DND-41 (cell line): ENCODE measurements at regions not wholly inside any gene's neighbourhood (a gene's known extent, or its start where the extent isn't known, plus 50 kb on each side); places are given as distances from the start of the nearest gene placed in this dataset.

ENCODE experiments used
- ATAC-seq: fragments of 200-7000 bp; cut with Tn5 transposase; 3 replicates; pipeline ENCODE4 v1.9.1; 2021; ENCODE audit warnings: low read depth; ENCODE audit not compliant: insufficient read depth
- DNase-seq: peaks from one replicate; pipeline ENCODE4 v3.0.0-alpha.2; 2020
- H2AFZ ChIP-seq: 2 replicates; pipeline ENCODE4 v1.6.0; 2012; ENCODE audit warnings: low read depth, low read length
- H3K27ac ChIP-seq: 2 replicates; pipeline ENCODE4 v1.5.1; 2012; ENCODE audit warnings: low read length, inconsistent platforms
- H3K27me3 ChIP-seq: fragments of 200-600 bp; sonication (generic); 2 replicates; pipeline ENCODE4 v1.6.0; 2012; ENCODE audit warnings: low read length, mild to moderate bottlenecking, inconsistent platforms; ENCODE audit not compliant: insufficient read depth, poor library complexity
- H3K36me3 ChIP-seq: 2 replicates; pipeline ENCODE4 v1.5.1; 2012; ENCODE audit warnings: low read length, inconsistent platforms; ENCODE audit not compliant: insufficient read depth
- H3K4me1 ChIP-seq: 2 replicates; pipeline ENCODE4 v1.5.1; 2012; ENCODE audit warnings: mild to moderate bottlenecking, low read length; ENCODE audit not compliant: insufficient read depth
- H3K4me2 ChIP-seq: 2 replicates; pipeline ENCODE4 v1.6.0; 2012; ENCODE audit warnings: mild to moderate bottlenecking, moderate library complexity, low read length, inconsistent platforms; ENCODE audit not compliant: insufficient read depth
- H3K4me3 ChIP-seq, 2 experiments: fragments of 200-600 bp in 1 of 2; shearing (Covaris generic) in 1 of 2; 2 replicates each; pipeline ENCODE4 v1.5.1; 2012 to 2016; ENCODE audit warnings: inconsistent platforms in 2 of 2, low read length in 2 of 2, mild to moderate bottlenecking in 2 of 2, low read depth in 1 of 2, moderate library complexity in 1 of 2
- H3K79me2 ChIP-seq: 2 replicates; pipeline ENCODE4 v1.6.0; 2012; ENCODE audit warnings: low read length, inconsistent platforms; ENCODE audit not compliant: insufficient read depth
- H3K9ac ChIP-seq: 2 replicates; pipeline ENCODE4 v1.6.0; 2012; ENCODE audit warnings: low read depth, mild to moderate bottlenecking, inconsistent platforms, low read length, moderate library complexity
- H3K9me3 ChIP-seq: 2 replicates; pipeline ENCODE4 v1.5.1; 2012; ENCODE audit warnings: low read length, moderate library complexity, mild to moderate bottlenecking, inconsistent platforms; ENCODE audit not compliant: insufficient read depth, severe bottlenecking
- H4K20me1 ChIP-seq: 2 replicates; pipeline ENCODE4 v1.6.0; 2012; ENCODE audit warnings: low read length; ENCODE audit not compliant: insufficient read depth
- EZH2 ChIP-seq: IDR thresholded peaks from 3 replicates; pipeline ENCODE4 v1.6.1; 2012; ENCODE audit warnings: borderline replicate concordance, low read depth, mild to moderate bottlenecking, moderate library complexity, low read length, inconsistent platforms; ENCODE audit not compliant: severe bottlenecking
- TF ChIP-seq, protein P1 (sequence below): IDR thresholded peaks from 2 replicates; pipeline ENCODE4 v1.5.1; 2012; ENCODE audit warnings: borderline replicate concordance, low read length, moderate library complexity, mild to moderate bottlenecking; ENCODE audit not compliant: poor library complexity, severe bottlenecking; ENCODE audit errors: extremely low read depth

DNA sequence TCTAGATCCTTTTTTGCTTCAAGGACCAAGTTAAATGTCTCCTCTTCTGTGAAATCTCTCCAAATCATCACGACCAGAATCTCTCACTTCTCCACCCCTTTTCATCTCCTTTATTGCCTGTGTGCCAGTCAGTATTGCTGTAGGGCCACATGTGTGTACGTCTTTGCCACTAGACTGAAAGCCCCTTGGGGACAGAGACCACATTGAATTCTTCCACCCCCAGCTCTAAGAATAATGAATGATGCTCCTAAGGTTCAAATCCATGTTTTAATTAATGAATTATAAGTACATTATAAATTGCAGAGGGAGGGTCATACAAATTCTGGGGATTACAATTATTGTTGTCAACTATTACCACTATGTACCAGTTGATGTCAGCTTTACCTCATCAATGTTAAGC lies 343.8 kb downstream of the USP25 start:
- H4K20me1 ChIP-seq = no peaks in the 10 kb centered on the region
- DNase-seq (no peak), ATAC-seq (no peak)
- H3K9me3 ChIP-seq = no peaks in the 10 kb centered on the region
- no peaks in the 10 kb centered on the region for H3K4me1 ChIP-seq
- H3K4me2 ChIP-seq = no peak overlapping the region
- no peaks in the 10 kb centered on the region for H3K36me3 ChIP-seq
- H2AFZ ChIP-seq = no peak overlapping the region
- no peak overlapping the region for H3K27ac ChIP-seq
- H3K79me2 ChIP-seq = no peaks in the 10 kb centered on the region
- TF ChIP-seq, protein P1, sequence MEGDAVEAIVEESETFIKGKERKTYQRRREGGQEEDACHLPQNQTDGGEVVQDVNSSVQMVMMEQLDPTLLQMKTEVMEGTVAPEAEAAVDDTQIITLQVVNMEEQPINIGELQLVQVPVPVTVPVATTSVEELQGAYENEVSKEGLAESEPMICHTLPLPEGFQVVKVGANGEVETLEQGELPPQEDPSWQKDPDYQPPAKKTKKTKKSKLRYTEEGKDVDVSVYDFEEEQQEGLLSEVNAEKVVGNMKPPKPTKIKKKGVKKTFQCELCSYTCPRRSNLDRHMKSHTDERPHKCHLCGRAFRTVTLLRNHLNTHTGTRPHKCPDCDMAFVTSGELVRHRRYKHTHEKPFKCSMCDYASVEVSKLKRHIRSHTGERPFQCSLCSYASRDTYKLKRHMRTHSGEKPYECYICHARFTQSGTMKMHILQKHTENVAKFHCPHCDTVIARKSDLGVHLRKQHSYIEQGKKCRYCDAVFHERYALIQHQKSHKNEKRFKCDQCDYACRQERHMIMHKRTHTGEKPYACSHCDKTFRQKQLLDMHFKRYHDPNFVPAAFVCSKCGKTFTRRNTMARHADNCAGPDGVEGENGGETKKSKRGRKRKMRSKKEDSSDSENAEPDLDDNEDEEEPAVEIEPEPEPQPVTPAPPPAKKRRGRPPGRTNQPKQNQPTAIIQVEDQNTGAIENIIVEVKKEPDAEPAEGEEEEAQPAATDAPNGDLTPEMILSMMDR = no peak
- TF ChIP-seq EZH2 = no peak
- H3K4me3 ChIP-seq = no peak overlapping the region
- H3K9ac ChIP-seq = no peak overlapping the region
- no peaks in the 10 kb centered on the region for H3K27me3 ChIP-seq

DNA sequence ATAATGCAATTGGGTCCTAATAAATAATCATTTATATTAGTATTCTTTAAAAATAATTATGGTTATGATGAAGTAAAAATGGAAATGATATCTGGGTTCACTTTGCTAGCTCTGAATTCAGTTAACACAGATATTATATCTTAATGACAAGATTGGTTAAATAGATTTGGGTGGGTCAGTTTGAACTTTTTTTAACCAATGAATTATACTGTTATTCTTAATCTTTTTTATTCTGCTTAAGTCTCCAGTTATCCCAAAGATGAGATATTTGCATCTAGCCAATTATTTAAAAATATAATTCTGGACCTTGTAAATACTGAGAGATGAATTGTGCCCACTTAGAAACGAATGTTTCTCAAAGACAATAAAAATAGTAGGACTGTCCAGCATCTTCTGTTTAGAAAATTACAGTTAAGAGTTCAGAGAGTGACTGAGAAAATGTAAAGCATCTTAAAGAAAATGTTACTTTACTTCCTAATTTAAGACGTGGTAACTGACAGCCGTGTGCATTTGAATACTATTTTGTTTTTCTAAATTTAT lies 345.2 kb downstream of the USP25 start:
- no peak overlapping the region for H2AFZ ChIP-seq
- no peaks in the 10 kb centered on the region for H3K27me3 ChIP-seq
- ATAC-seq (no peak), DNase-seq (no peak)
- H3K79me2 ChIP-seq = no peaks in the 10 kb centered on the region
- H3K9ac ChIP-seq = no peak overlapping the region
- no peak overlapping the region for H3K27ac ChIP-seq
- H4K20me1 ChIP-seq = no peaks in the 10 kb centered on the region
- H3K9me3 ChIP-seq = no peaks in the 10 kb centered on the region
- H3K4me3 ChIP-seq = no peak overlapping the region
- H3K4me1 ChIP-seq = no peaks in the 10 kb centered on the region
- H3K4me2 ChIP-seq = no peak overlapping the region
- H3K36me3 ChIP-seq = no peaks in the 10 kb centered on the region
- TF ChIP-seq EZH2 = no peak
- TF ChIP-seq, protein P1 = no peak

DNA sequence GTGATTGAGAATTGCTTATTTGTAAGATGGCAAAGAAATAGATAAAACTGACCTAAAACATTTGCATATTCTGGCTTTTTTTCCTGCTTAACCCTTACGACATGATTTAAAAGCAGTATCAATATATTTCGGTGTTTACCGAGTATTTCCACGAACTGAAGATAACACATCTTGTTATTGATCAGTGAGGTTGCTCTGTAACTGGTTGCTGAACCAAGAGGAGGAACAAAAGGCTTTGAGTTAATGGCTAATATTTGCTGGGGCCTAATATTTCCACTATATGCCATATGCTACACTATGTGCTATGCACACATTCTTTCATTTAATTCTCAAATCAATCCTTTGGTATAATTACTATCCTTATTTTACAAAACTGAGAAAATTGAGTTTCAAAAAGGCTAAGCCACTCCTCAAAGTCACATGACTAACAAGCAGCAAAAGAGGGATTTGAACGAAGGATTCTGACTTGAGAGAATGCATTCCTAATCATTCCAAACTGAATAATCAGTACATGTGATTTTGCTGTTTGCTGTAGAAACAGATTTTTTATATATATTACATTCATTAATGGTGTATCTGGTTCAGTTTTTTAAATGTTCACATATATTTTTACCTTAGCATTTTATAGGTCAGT lies 346.0 kb downstream of the USP25 start:
- Histone ChIP-seq H3K4me2 (no peak overlapping the region), H3K4me3 (no peak overlapping the region), H3K9me3 (no peaks in the 10 kb centered on the region), H3K79me2 (no peaks in the 10 kb centered on the region), H3K4me1 (no peaks in the 10 kb centered on the region), H3K27ac (no peak overlapping the region), H4K20me1 (no peaks in the 10 kb centered on the region), H3K27me3 (no peaks in the 10 kb centered on the region), H3K36me3 (no peaks in the 10 kb centered on the region), H2AFZ (no peak overlapping the region), H3K9ac (no peak overlapping the region)
- TF ChIP-seq EZH2 = no peak
- TF ChIP-seq, protein P1 = no peak
- DNase-seq = no peak
- ATAC-seq = no peak

DNA sequence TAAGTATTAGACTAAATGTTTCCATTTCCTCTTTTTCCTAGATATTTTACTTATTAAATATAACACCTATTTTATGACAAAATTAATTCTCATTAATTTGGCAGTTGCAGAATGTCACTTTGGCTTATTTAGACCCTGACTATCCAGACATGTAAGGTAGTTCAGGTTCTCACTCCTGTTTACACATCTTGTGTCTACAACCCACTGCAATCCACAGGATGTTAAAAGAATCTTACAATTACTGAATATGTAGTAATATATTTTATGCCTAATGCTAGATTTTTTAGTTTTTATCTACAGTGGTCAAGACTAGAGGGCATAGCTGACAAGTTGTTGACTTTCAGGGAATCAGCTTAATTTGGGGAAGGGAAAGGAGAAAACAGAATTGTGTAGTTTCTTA lies 346.7 kb downstream of the USP25 start:
- no peaks in the 10 kb centered on the region for H3K9me3 ChIP-seq
- TF ChIP-seq EZH2 = no peak
- TF ChIP-seq, protein P1 = no peak
- no peaks in the 10 kb centered on the region for H3K36me3 ChIP-seq
- no peaks in the 10 kb centered on the region for H3K4me1 ChIP-seq
- no peak overlapping the region for H3K4me3 ChIP-seq
- no peak overlapping the region for H3K27ac ChIP-seq
- no peak overlapping the region for H3K4me2 ChIP-seq
- ATAC-seq (no peak), DNase-seq (no peak)
- no peaks in the 10 kb centered on the region for H4K20me1 ChIP-seq
- no peak overlapping the region for H2AFZ ChIP-seq
- no peaks in the 10 kb centered on the region for H3K79me2 ChIP-seq
- no peak overlapping the region for H3K9ac ChIP-seq
- no peaks in the 10 kb centered on the region for H3K27me3 ChIP-seq
